PFSK-1 (cell line): ENCODE measurements at regions not wholly inside any gene's neighbourhood (a gene's known extent, or its start where the extent isn't known, plus 50 kb on each side); places are given as distances from the start of the nearest gene placed in this dataset.

Experiments
- POLR2AphosphoS5 ChIP-seq: IDR thresholded peaks from 2 replicates; pipeline ENCODE4 v1.6.1; 2012; ENCODE audit warnings: low read depth, mild to moderate bottlenecking, control low read depth, low read length, moderate library complexity
- REST ChIP-seq, 2 experiments: IDR thresholded peaks; 2 replicates each; pipeline versions ENCODE4 v1.6.1 to v1.8.0; 2011 to 2012; ENCODE audit warnings: low read depth in 2 of 2, low read length in 2 of 2, control low read depth in 1 of 2, inconsistent platforms in 1 of 2, mild to moderate bottlenecking in 1 of 2, moderate library complexity in 1 of 2; ENCODE audit not compliant: insufficient read depth in 1 of 2
- TAF1 ChIP-seq: IDR thresholded peaks from 2 replicates; pipeline ENCODE4 v1.6.1; 2012; ENCODE audit warnings: low read length, control low read depth, borderline replicate concordance; ENCODE audit not compliant: insufficient read depth

- no peak for TF ChIP-seq TAF1
- no peak for TF ChIP-seq REST (IDR thresholded peaks at IDR 0.05; ENCODE audit: insufficient read depth in 1 of 2, low read depth in 2 of 2, low read length in 2 of 2)
- TF ChIP-seq POLR2AphosphoS5: no peak
Observed at GRCh38 chr2:204258890-204259289, 286.4 kb upstream of the PARD3B start.
